ENCODE measurements at regions not wholly inside any gene's neighbourhood (a gene's known extent, or its start where the extent isn't known, plus 50 kb on each side); places are given as distances from the start of the nearest gene placed in this dataset.

DNA sequence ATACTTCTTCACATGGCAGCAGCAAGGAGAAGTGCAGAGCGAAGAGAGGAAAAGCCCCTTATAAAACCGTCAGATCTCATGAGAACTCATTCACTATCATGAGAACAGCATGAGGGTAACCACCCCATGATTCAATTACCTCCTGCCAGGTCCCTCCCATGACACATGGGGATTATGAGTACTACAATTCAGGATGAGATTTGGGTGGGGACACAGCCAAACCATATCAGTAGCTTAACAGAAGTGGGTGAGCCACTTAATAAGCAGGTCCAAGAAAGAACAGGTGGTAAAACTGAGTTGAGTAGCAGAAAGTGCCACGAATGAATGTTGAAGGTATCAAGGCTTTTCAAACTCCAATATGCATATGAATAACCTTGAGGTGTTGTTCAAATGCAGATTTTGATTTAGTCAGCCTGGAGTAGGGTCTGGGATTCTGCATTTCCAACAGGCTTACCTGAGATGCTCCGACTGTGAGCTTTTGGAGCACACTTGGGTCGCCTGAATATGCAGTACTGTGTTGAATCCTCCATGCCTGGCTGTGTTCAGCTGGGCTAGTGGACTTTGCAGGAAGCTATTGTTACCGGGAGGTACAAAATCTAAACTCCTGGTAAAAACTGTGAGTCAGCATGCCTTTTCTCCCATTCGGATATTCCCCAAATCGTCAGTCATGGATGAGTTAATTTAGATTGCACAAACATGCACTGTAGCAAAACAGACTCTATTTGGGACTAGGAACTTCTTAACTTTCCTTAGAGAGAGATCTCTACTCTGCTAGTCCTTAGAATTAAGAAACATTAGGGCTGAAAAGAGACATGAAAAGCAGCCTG lies 69.0 kb upstream of the PRKCQ start:
- no peak for TF ChIP-seq MYNN (tag by site-specific recombination; IDR thresholded peaks at IDR 0.05; ENCODE audit: borderline replicate concordance)
- no peak for TF ChIP-seq ZNF311 (tag by site-specific recombination; IDR thresholded peaks at IDR 0.05; ENCODE audit: borderline replicate concordance)
- TF ChIP-seq, protein P1, sequence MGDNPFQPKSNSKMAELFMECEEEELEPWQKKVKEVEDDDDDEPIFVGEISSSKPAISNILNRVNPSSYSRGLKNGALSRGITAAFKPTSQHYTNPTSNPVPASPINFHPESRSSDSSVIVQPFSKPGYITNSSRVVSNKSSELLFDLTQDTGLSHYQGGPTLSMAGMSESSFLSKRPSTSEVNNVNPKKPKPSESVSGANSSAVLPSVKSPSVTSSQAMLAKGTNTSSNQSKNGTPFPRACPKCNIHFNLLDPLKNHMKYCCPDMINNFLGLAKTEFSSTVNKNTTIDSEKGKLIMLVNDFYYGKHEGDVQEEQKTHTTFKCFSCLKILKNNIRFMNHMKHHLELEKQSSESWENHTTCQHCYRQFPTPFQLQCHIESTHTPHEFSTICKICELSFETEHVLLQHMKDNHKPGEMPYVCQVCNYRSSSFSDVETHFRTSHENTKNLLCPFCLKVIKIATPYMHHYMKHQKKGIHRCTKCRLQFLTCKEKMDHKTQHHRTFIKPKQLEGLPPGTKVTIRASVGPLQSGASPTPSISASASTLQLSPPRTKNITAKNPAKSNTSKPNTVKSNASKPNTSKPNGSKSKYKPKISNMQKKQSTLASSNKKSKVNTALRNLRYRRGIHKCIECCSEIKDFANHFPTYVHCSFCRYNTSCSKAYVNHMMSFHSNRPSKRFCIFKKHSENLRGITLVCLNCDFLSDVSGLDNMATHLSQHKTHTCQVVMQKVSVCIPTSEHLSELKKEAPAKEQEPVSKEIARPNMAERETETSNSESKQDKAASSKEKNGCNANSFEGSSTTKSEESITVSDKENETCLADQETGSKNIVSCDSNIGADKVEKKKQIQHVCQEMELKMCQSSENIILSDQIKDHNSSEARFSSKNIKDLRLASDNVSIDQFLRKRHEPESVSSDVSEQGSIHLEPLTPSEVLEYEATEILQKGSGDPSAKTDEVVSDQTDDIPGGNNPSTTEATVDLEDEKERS (tag by site-specific recombination; IDR thresholded peaks at IDR 0.05), result no peak
- TF ChIP-seq, protein P2, sequence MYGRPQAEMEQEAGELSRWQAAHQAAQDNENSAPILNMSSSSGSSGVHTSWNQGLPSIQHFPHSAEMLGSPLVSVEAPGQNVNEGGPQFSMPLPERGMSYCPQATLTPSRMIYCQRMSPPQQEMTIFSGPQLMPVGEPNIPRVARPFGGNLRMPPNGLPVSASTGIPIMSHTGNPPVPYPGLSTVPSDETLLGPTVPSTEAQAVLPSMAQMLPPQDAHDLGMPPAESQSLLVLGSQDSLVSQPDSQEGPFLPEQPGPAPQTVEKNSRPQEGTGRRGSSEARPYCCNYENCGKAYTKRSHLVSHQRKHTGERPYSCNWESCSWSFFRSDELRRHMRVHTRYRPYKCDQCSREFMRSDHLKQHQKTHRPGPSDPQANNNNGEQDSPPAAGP (tag by site-specific recombination; IDR thresholded peaks at IDR 0.05), result no peak
- no peak for TF ChIP-seq HOXC10 (CRISPR knock-in tag; IDR thresholded peaks at IDR 0.05)
- no peak for TF ChIP-seq GLI4 (tag by site-specific recombination; IDR thresholded peaks at IDR 0.05)
- no peak for TF ChIP-seq ZNF571 (tag by site-specific recombination; IDR thresholded peaks at IDR 0.05)
- no peak for TF ChIP-seq ZFP69B (tag by site-specific recombination; IDR thresholded peaks at IDR 0.05)
- TF ChIP-seq HOXA7 (CRISPR knock-in tag; IDR thresholded peaks at IDR 0.05; ENCODE audit: borderline replicate concordance), result no peak
- no peak for TF ChIP-seq ZNF16 (tag by site-specific recombination; IDR thresholded peaks at IDR 0.05; ENCODE audit: low read depth)
- TF ChIP-seq, protein P3, sequence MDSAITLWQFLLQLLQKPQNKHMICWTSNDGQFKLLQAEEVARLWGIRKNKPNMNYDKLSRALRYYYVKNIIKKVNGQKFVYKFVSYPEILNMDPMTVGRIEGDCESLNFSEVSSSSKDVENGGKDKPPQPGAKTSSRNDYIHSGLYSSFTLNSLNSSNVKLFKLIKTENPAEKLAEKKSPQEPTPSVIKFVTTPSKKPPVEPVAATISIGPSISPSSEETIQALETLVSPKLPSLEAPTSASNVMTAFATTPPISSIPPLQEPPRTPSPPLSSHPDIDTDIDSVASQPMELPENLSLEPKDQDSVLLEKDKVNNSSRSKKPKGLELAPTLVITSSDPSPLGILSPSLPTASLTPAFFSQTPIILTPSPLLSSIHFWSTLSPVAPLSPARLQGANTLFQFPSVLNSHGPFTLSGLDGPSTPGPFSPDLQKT (IDR thresholded peaks at IDR 0.05; ENCODE audit: borderline replicate concordance, low read depth, low read length), result no peak
- Histone ChIP-seq H3K4me3 (ENCODE audit: low read depth, low read length) (no peak overlapping the region), H3K27ac (ENCODE audit: extremely low read depth, low read depth, low read length) (no peak overlapping the region), H3K36me3 (ENCODE audit: control insufficient read depth in 2 of 2, insufficient read depth in 1 of 2, low read length in 2 of 2) (no peaks in the 10 kb centered on the region), H3K4me1 (ENCODE audit: control insufficient read depth, insufficient read depth, low read length) (no peaks in the 10 kb centered on the region), H3K9me3 (ENCODE audit: control insufficient read depth, insufficient read depth, low read depth, low read length) (no peaks in the 10 kb centered on the region)
- ChIA-PET CTCF (interaction anchor here (0.6 to 1.6 kb wide), 5 partner anchors 26 to 232 kb away, joined by 3 to 6 read pairs (median 4); no protein-coding TSS in a partner anchor), POLR2A (no interaction called here)

DNA sequence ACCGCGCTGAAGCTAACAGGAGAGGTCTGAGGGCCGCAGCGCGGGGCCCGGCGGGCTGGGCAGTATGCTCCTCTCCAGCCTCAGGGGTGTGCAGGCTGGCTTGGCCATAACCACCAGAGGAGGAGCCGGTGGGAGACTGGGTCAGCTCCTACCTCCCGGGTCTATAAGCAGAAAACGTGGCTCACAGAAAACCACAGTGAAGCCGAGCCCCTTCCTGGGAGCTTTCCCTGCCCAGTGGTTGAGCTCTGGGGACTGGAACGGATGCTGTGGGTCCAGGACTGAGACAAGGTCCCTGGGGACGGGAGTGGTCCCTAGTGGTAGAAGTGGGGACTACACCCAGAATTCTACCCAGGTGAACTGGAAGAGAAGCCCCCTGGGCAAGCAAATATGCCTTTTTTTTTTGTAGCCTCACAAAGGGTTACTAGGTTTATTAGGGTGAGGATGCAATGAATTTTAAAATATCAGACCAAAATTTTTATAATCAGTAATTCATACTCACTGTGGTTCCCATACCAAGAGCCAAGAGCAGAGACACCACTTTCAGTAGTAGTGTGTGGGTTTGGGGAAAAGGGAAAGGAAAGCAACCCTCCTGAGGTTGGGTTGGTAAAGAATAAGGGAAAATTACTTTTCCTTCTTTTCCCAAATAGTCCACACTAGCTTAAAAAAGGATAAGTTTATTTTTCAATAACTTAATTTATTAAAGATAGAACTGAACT lies 67.9 kb upstream of the PRKCQ start:
- CTCF ChIA-PET, result interaction anchor here (0.6 to 1.6 kb wide), 13 partner anchors 9 to 635 kb away, joined by 3 to 7 read pairs (median 3); no protein-coding TSS in a partner anchor
- no peak overlapping the region for H3K4me3 ChIP-seq (ENCODE audit: low read depth, low read length)
- no peak overlapping the region for H3K27ac ChIP-seq (ENCODE audit: extremely low read depth, low read depth, low read length)
- no peaks in the 10 kb centered on the region for H3K9me3 ChIP-seq (ENCODE audit: control insufficient read depth, insufficient read depth, low read depth, low read length)
- no peaks in the 10 kb centered on the region for H3K36me3 ChIP-seq (ENCODE audit: control insufficient read depth in 2 of 2, insufficient read depth in 1 of 2, low read length in 2 of 2)
- H3K4me1 ChIP-seq (ENCODE audit: control insufficient read depth, insufficient read depth, low read length), result no peaks in the 10 kb centered on the region
- POLR2A ChIA-PET, result no interaction called here
- no peak for TF ChIP-seq ZNF169 (tag by site-specific recombination; IDR thresholded peaks at IDR 0.05)
- TF ChIP-seq, protein P4, sequence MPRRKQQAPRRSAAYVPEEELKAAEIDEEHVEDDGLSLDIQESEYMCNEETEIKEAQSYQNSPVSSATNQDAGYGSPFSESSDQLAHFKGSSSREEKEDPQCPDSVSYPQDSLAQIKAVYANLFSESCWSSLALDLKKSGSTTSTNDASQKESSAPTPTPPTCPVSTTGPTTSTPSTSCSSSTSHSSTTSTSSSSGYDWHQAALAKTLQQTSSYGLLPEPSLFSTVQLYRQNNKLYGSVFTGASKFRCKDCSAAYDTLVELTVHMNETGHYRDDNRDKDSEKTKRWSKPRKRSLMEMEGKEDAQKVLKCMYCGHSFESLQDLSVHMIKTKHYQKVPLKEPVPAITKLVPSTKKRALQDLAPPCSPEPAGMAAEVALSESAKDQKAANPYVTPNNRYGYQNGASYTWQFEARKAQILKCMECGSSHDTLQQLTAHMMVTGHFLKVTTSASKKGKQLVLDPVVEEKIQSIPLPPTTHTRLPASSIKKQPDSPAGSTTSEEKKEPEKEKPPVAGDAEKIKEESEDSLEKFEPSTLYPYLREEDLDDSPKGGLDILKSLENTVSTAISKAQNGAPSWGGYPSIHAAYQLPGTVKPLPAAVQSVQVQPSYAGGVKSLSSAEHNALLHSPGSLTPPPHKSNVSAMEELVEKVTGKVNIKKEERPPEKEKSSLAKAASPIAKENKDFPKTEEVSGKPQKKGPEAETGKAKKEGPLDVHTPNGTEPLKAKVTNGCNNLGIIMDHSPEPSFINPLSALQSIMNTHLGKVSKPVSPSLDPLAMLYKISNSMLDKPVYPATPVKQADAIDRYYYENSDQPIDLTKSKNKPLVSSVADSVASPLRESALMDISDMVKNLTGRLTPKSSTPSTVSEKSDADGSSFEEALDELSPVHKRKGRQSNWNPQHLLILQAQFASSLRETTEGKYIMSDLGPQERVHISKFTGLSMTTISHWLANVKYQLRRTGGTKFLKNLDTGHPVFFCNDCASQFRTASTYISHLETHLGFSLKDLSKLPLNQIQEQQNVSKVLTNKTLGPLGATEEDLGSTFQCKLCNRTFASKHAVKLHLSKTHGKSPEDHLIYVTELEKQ (tag by site-specific recombination; IDR thresholded peaks at IDR 0.05; ENCODE audit: borderline replicate concordance), result no peak
- TF ChIP-seq EGR2 (tag by site-specific recombination; IDR thresholded peaks at IDR 0.05; ENCODE audit: low read depth), result no peak
- no peak for TF ChIP-seq ZBTB17 (tag by site-specific recombination; IDR thresholded peaks at IDR 0.05)
- TF ChIP-seq, protein P2 (tag by site-specific recombination; IDR thresholded peaks at IDR 0.05), result no peak
- TF ChIP-seq ZNF654 (tag by site-specific recombination; IDR thresholded peaks at IDR 0.05; ENCODE audit: low read depth), result peak; percentile 36
- TF ChIP-seq ZBTB48 (tag by site-specific recombination; IDR thresholded peaks at IDR 0.05), result 0 out of 2 replicates have a peak, but pooled peaks have one; percentile 31
- TF ChIP-seq REPIN1 (tag by site-specific recombination; IDR thresholded peaks at IDR 0.05; ENCODE audit: low read depth), result no peak
- TF ChIP-seq ZNF239 (tag by site-specific recombination; IDR thresholded peaks at IDR 0.05), result no peak
- 0 out of 2 replicates have a peak, but pooled peaks have one; percentile 46 for TF ChIP-seq ZFP69B (tag by site-specific recombination; IDR thresholded peaks at IDR 0.05)
- TF ChIP-seq ZXDB (tag by site-specific recombination; IDR thresholded peaks at IDR 0.05), result no peak
- TF ChIP-seq, protein P5, sequence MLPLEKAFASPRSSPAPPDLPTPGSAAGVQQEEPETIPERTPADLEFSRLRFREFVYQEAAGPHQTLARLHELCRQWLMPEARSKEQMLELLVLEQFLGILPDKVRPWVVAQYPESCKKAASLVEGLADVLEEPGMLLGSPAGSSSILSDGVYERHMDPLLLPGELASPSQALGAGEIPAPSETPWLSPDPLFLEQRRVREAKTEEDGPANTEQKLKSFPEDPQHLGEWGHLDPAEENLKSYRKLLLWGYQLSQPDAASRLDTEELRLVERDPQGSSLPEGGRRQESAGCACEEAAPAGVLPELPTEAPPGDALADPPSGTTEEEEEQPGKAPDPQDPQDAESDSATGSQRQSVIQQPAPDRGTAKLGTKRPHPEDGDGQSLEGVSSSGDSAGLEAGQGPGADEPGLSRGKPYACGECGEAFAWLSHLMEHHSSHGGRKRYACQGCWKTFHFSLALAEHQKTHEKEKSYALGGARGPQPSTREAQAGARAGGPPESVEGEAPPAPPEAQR (tag by site-specific recombination; IDR thresholded peaks at IDR 0.05), result no peak

Data from HEK293 (cell line).